Suprapubic skin (tissue), 3 donors: ENCODE measurements at regions not wholly inside any gene's neighbourhood (a gene's known extent, or its start where the extent isn't known, plus 50 kb on each side); places are given as distances from the start of the nearest gene placed in this dataset.
A peak's percentile ranks its signal among the peaks of the same experiment; 100 is the strongest.

ENCODE experiments used
- CTCF ChIP-seq, 2 donors: fragments of 200-600 bp in 1 of 2; fragments of 450-650 bp in 1 of 2; sonication (generic) in 1 of 2; IDR thresholded peaks; one replicate each; pipeline ENCODE4 v1.5.1; 2016 to 2019; ENCODE audit warnings: antibody characterized with exemption in 2 of 2, mild to moderate bottlenecking in 1 of 2, moderate library complexity in 1 of 2
- EP300 ChIP-seq: sonication (generic); formaldehyde crosslinking; IDR thresholded peaks from one replicate; pipeline ENCODE4 v1.6.1; 2017; ENCODE audit warnings: antibody characterized with exemption

- TF ChIP-seq CTCF (IDR thresholded peaks at IDR 0.05) (no peak), EP300 (peak; percentile 35)
Observed at GRCh38 chr7:130912862-130913638, 179.0 kb upstream of the KLF14 start.
